SK-N-SH (cell line): ENCODE measurements at regions not wholly inside any gene's neighbourhood (a gene's known extent, or its start where the extent isn't known, plus 50 kb on each side); places are given as distances from the start of the nearest gene placed in this dataset.

Experiments
- CTCF ChIA-PET: fragments of 300-600, 350-600 bp; formaldehyde crosslinking; extraction: SDS; loops from one replicate; lab custom pipeline; 2021; lab: Yijun Ruan, JAX
- POLR2A ChIA-PET: fragments of 350-600 bp; sonication (Branson Sonifier 250); formaldehyde crosslinking; extraction: SDS; loops from one replicate; lab custom pipeline; 2020; ENCODE audit warnings: antibody characterized with exemption, inconsistent platforms; lab: Yijun Ruan, JAX
- DNase-seq: peaks from one replicate; pipeline ENCODE4 v3.0.0; 2012
- H2AFZ ChIP-seq: fragments of 200-600 bp; sonication (generic); 2 replicates; pipeline ENCODE4 v1.8.1; 2016; ENCODE audit warnings: antibody characterized with exemption, mild to moderate bottlenecking, low read depth
- H3F3A ChIP-seq: fragments of 200-600 bp; sonication (generic); replicated peaks from 2 replicates; pipeline ENCODE3; 2016; ENCODE audit warnings: antibody characterized with exemption, mild to moderate bottlenecking; ENCODE audit not compliant: insufficient read depth
- H3K27ac ChIP-seq, 2 experiments: fragments of 200-500 bp in 1 of 2; fragments of 200-600 bp in 1 of 2; sonication (Bioruptor generic) in 1 of 2; sonication (generic), shearing (Covaris generic) in 1 of 2; 2 replicates each; pipeline versions ENCODE4 v1.5.1 to v1.6.1; 2014 to 2016; ENCODE audit warnings: low read depth in 2 of 2, inconsistent platforms in 1 of 2, low read length in 1 of 2, mild to moderate bottlenecking in 1 of 2, mixed read lengths in 1 of 2
- H3K27me3 ChIP-seq: fragments of 200-600 bp; sonication (generic), shearing (Covaris generic); 2 replicates; pipeline ENCODE4 v1.6.1; 2016; ENCODE audit warnings: mixed run types; ENCODE audit not compliant: insufficient read depth
- H3K36me3 ChIP-seq, 2 experiments: fragments of 200-500 bp in 1 of 2; fragments of 200-600 bp in 1 of 2; sonication (Bioruptor generic) in 1 of 2; sonication (generic) in 1 of 2; replicated peaks in 1 of 2; 2 replicates each; pipeline versions ENCODE3 to v1.5.1; 2014 to 2016; ENCODE audit warnings: low read length in 1 of 2, mild to moderate bottlenecking in 1 of 2; ENCODE audit not compliant: insufficient read depth in 2 of 2, control insufficient read depth in 1 of 2
- H3K4me1 ChIP-seq, 2 experiments: fragments of 200-500 bp in 1 of 2; fragments of 200-600 bp in 1 of 2; sonication (Bioruptor generic) in 1 of 2; sonication (generic), shearing (Covaris generic) in 1 of 2; 2 replicates each; pipeline versions ENCODE4 v1.5.1 to v1.6.1; 2014 to 2016; ENCODE audit warnings: low read depth in 1 of 2, low read length in 1 of 2, mixed run types in 1 of 2; ENCODE audit not compliant: insufficient read depth in 2 of 2, control insufficient read depth in 1 of 2
- H3K4me2 ChIP-seq: fragments of 200-600 bp; sonication (generic), shearing (Covaris generic); 2 replicates; pipeline ENCODE4 v1.6.1; 2017; ENCODE audit warnings: mixed run types
- H3K4me3 ChIP-seq, 2 experiments: fragments of 200-500 bp in 1 of 2; fragments of 200-600 bp in 1 of 2; sonication (Bioruptor generic) in 1 of 2; sonication (generic), shearing (Covaris generic) in 1 of 2; 2 replicates each; pipeline versions ENCODE4 v1.5.1 to v1.8.1; 2014 to 2016; ENCODE audit warnings: low read depth in 2 of 2, inconsistent platforms in 1 of 2, low read length in 1 of 2, mild to moderate bottlenecking in 1 of 2, mixed read lengths in 1 of 2, moderate library complexity in 1 of 2
- H3K79me2 ChIP-seq: fragments of 200-600 bp; sonication (generic); 2 replicates; pipeline ENCODE4 v1.8.1; 2017; ENCODE audit warnings: mild to moderate bottlenecking; ENCODE audit not compliant: insufficient read depth
- H3K9ac ChIP-seq: fragments of 200-600 bp; sonication (generic); 2 replicates; pipeline ENCODE4 v1.6.1; 2017; ENCODE audit warnings: mixed run types
- H3K9me2 ChIP-seq: fragments of 200-600 bp; sonication (generic); 2 replicates; pipeline ENCODE4 v1.6.1; 2017; ENCODE audit warnings: mixed run types
- H3K9me3 ChIP-seq: fragments of 200-600 bp; sonication (generic); 2 replicates; pipeline ENCODE4 v1.6.1; 2017; ENCODE audit warnings: mixed run types, mild to moderate bottlenecking, moderate library complexity
- H4K20me1 ChIP-seq: fragments of 200-600 bp; sonication (generic); 2 replicates; pipeline ENCODE4 v1.6.1; 2017; ENCODE audit warnings: mild to moderate bottlenecking, mixed run types; ENCODE audit not compliant: insufficient read depth
- CHD2 ChIP-seq: fragments of 150-350 bp; IDR thresholded peaks from 2 replicates; pipeline ENCODE4 v1.6.1; 2018; ENCODE audit warnings: low read length; ENCODE audit not compliant: partially characterized antibody
- EZH2phosphoT487 ChIP-seq: fragments of 200-600 bp; sonication (generic); IDR thresholded peaks from 2 replicates; pipeline ENCODE4 v1.6.1; 2017; ENCODE audit warnings: low read depth, mixed run types, mild to moderate bottlenecking, antibody characterized with exemption, moderate library complexity, borderline replicate concordance
- FOSL2 ChIP-seq: IDR thresholded peaks from 2 replicates; pipeline ENCODE4 v1.4.0; 2012; ENCODE audit warnings: low read depth, mild to moderate bottlenecking, moderate library complexity, borderline replicate concordance
- IRF3 ChIP-seq: fragments of 150-350 bp; IDR thresholded peaks from 2 replicates; pipeline ENCODE4 v1.6.1; 2016; ENCODE audit warnings: mild to moderate bottlenecking, low read depth, low read length
- JUND ChIP-seq: IDR thresholded peaks from 2 replicates; pipeline ENCODE4 v1.4.0; 2012
- MEF2A ChIP-seq: IDR thresholded peaks from 2 replicates; pipeline ENCODE4 v1.4.0; 2012; ENCODE audit warnings: low read depth, borderline replicate concordance
- MXI1 ChIP-seq: IDR thresholded peaks from 2 replicates; pipeline ENCODE4 v1.6.1; 2012; ENCODE audit warnings: mild to moderate bottlenecking, low read depth, low read length, improper control_type of control experiment
- POLR2AphosphoS5 ChIP-seq: IDR thresholded peaks from 2 replicates; pipeline ENCODE4 v1.6.1; 2012; ENCODE audit warnings: low read depth, low read length
- REST ChIP-seq: IDR thresholded peaks from 2 replicates; pipeline ENCODE4 v1.6.1; 2012; ENCODE audit warnings: mild to moderate bottlenecking, low read depth, low read length, moderate library complexity
- SIN3A ChIP-seq: IDR thresholded peaks from 2 replicates; pipeline ENCODE4 v1.6.1; 2012; ENCODE audit warnings: low read depth, mild to moderate bottlenecking, low read length, moderate library complexity, borderline replicate concordance
- TAF1 ChIP-seq: IDR thresholded peaks from 2 replicates; pipeline ENCODE4 v1.6.1; 2012; ENCODE audit warnings: low read depth, mild to moderate bottlenecking, low read length, moderate library complexity, borderline replicate concordance
- USF1 ChIP-seq: IDR thresholded peaks from 2 replicates; pipeline ENCODE4 v1.4.0; 2012; ENCODE audit warnings: low read depth, borderline replicate concordance
- USF2 ChIP-seq: fragments of 150-350 bp; IDR thresholded peaks from 2 replicates; pipeline ENCODE4 v1.6.1; 2017; ENCODE audit warnings: antibody characterized with exemption, low read length, low read depth, borderline replicate concordance
- WGBS: methylation state at CpG from one replicate; pipeline ENCODE4 v1.1.6; 2017; ENCODE audit warnings: low lambda C conversion rate; 5-methylcytosine and 5-hydroxymethylcytosine counted together

- no peak for TF ChIP-seq REST
Observed at GRCh38 chr12:18148961-18149360, 59.0 kb upstream of the RERGL start (continued).

- Histone ChIP-seq H3K79me2 (no peaks in the 10 kb centered on the region), H2AFZ (no peak overlapping the region), H3K9ac (no peak overlapping the region), H3K4me3 (no peak overlapping the region), H3K27me3 (peaks cover 6% of the 10 kb centered on the region; the same call in 1 of the 2 replicates), H3K9me3 (no peaks in the 10 kb centered on the region), H3K4me2 (no peak overlapping the region), H3F3A (no peaks in the 10 kb centered on the region), H3K27ac (no peak overlapping the region), H3K4me1 (no peaks in the 10 kb centered on the region; a peak in 1 of 4 replicates), H3K36me3 (no peaks in the 10 kb centered on the region), H3K9me2 (no peaks in the 10 kb centered on the region; the same call in 1 of the 2 replicates), H4K20me1 (no peaks in the 10 kb centered on the region)
- WGBS, result 30% methylated on average over 3 of the region's 3 CpGs
- no peak for DNase-seq
- ChIA-PET POLR2A (no interaction called here), CTCF (interaction anchor here (1.6 kb wide), 1 partner anchor 13 kb away, joined by 8 read pairs; no protein-coding TSS in a partner anchor)
- TF ChIP-seq USF1 (no peak), FOSL2 (no peak), CHD2 (no peak), EZH2phosphoT487 (no peak), JUND (no peak), POLR2AphosphoS5 (no peak), IRF3 (no peak), MEF2A (no peak), TAF1 (no peak), MXI1 (no peak), SIN3A (no peak), USF2 (no peak)
Observed at GRCh38 chr12:18146363-18146762, 56.4 kb upstream of the RERGL start.
